ENCODE measurements at regions not wholly inside any gene's neighbourhood (a gene's known extent, or its start where the extent isn't known, plus 50 kb on each side); places are given as distances from the start of the nearest gene placed in this dataset.

GRCh38 chr18:4573735-4574134 is 118.6 kb upstream of the DLGAP1 start:
- Histone ChIP-seq H3K9ac (ENCODE audit: low read depth, low read length, poor library complexity, severe bottlenecking) (no peak overlapping the region), H3K36me3 (ENCODE audit: insufficient read depth, low read length) (no peaks in the 10 kb centered on the region), H4K20me1 (ENCODE audit: insufficient read depth, low read length, poor library complexity, severe bottlenecking) (no peaks in the 10 kb centered on the region), H3F3A (ENCODE audit: low read depth) (no peaks in the 10 kb centered on the region), H3K9me2 (replicated peaks; ENCODE audit: low read depth, low read length) (no peaks in the 10 kb centered on the region), H3K4me1 (ENCODE audit: insufficient read depth, low read length, poor library complexity, severe bottlenecking) (no peaks in the 10 kb centered on the region), H3K27me3 (ENCODE audit: insufficient read depth, low read length, poor library complexity, severe bottlenecking) (no peaks in the 10 kb centered on the region), H3K4me2 (ENCODE audit: low read depth, low read length, poor library complexity, severe bottlenecking) (no peak overlapping the region), H3K79me2 (ENCODE audit: insufficient read depth, low read length) (no peaks in the 10 kb centered on the region), H3K9me3 (ENCODE audit: insufficient read depth, low read depth, low read length) (peaks cover 3% of the 10 kb centered on the region; the same call in 1 of the 2 replicates), H2AFZ (ENCODE audit: low read length) (no peak overlapping the region), H3K4me3 (ENCODE audit: low read length, poor library complexity, severe bottlenecking) (no peak overlapping the region)
- TF ChIP-seq EZH2phosphoT487 (IDR thresholded peaks at IDR 0.05; ENCODE audit: borderline replicate concordance): no peak
- no peak for TF ChIP-seq CTCF (conservative IDR thresholded peaks at IDR 0.05; ENCODE audit: low read length)

GRCh38 chr18:4557502-4557901 is 102.4 kb upstream of the DLGAP1 start:
- TF ChIP-seq EZH2phosphoT487 (IDR thresholded peaks at IDR 0.05; ENCODE audit: borderline replicate concordance) (no peak), CTCF (conservative IDR thresholded peaks at IDR 0.05; ENCODE audit: low read length) (no peak)
- Histone ChIP-seq H3F3A (ENCODE audit: low read depth) (no peaks in the 10 kb centered on the region), H3K9me2 (replicated peaks; ENCODE audit: low read depth, low read length) (no peaks in the 10 kb centered on the region), H3K4me2 (ENCODE audit: low read depth, low read length, poor library complexity, severe bottlenecking) (no peak overlapping the region), H4K20me1 (ENCODE audit: insufficient read depth, low read length, poor library complexity, severe bottlenecking) (no peaks in the 10 kb centered on the region), H3K9me3 (ENCODE audit: insufficient read depth, low read depth, low read length) (no peaks in the 10 kb centered on the region), H3K79me2 (ENCODE audit: insufficient read depth, low read length) (no peaks in the 10 kb centered on the region), H3K9ac (ENCODE audit: low read depth, low read length, poor library complexity, severe bottlenecking) (no peak overlapping the region), H3K36me3 (ENCODE audit: insufficient read depth, low read length) (no peaks in the 10 kb centered on the region), H3K4me1 (ENCODE audit: insufficient read depth, low read length, poor library complexity, severe bottlenecking) (no peaks in the 10 kb centered on the region), H2AFZ (ENCODE audit: low read length) (no peak overlapping the region), H3K4me3 (ENCODE audit: low read length, poor library complexity, severe bottlenecking) (no peak overlapping the region), H3K27me3 (ENCODE audit: insufficient read depth, low read length, poor library complexity, severe bottlenecking) (no peaks in the 10 kb centered on the region)

- TF ChIP-seq CTCF (conservative IDR thresholded peaks at IDR 0.05; ENCODE audit: low read length) (no peak), EZH2phosphoT487 (IDR thresholded peaks at IDR 0.05; ENCODE audit: borderline replicate concordance) (no peak)
- Histone ChIP-seq H3K9me2 (replicated peaks; ENCODE audit: low read depth, low read length) (no peaks in the 10 kb centered on the region), H3K4me1 (ENCODE audit: insufficient read depth, low read length, poor library complexity, severe bottlenecking) (no peaks in the 10 kb centered on the region)
These were observed 95.9 kb upstream of the DLGAP1 start for GRCh38 chr18:4551001-4551360.

More at GRCh38 chr18:4551001-4551360, 95.9 kb upstream of the DLGAP1 start:
- no peaks in the 10 kb centered on the region for H3K36me3 ChIP-seq (ENCODE audit: insufficient read depth, low read length)
- H3K4me2 ChIP-seq (ENCODE audit: low read depth, low read length, poor library complexity, severe bottlenecking): no peak overlapping the region
- no peaks in the 10 kb centered on the region for H4K20me1 ChIP-seq (ENCODE audit: insufficient read depth, low read length, poor library complexity, severe bottlenecking)
- H3K4me3 ChIP-seq (ENCODE audit: low read length, poor library complexity, severe bottlenecking): no peak overlapping the region
- H3K27me3 ChIP-seq (ENCODE audit: insufficient read depth, low read length, poor library complexity, severe bottlenecking): no peaks in the 10 kb centered on the region
- no peaks in the 10 kb centered on the region for H3K9me3 ChIP-seq (ENCODE audit: insufficient read depth, low read depth, low read length)
- no peaks in the 10 kb centered on the region for H3F3A ChIP-seq (ENCODE audit: low read depth)
- no peak overlapping the region for H3K9ac ChIP-seq (ENCODE audit: low read depth, low read length, poor library complexity, severe bottlenecking)
- no peak overlapping the region for H2AFZ ChIP-seq (ENCODE audit: low read length)
- H3K79me2 ChIP-seq (ENCODE audit: insufficient read depth, low read length): no peaks in the 10 kb centered on the region
